Body of pancreas (tissue), 4 donors: ENCODE measurements at regions not wholly inside any gene's neighbourhood (a gene's known extent, or its start where the extent isn't known, plus 50 kb on each side); places are given as distances from the start of the nearest gene placed in this dataset. TPM values are rescaled to one million over a fixed set of nuclear protein-coding genes. Genes with fewer than 3 reads are reported as not detected.

Experiments
- ATAC-seq: fragments of 150-250 bp; one replicate; pipeline ENCODE4 v1.9.1; 2016
- DNase-seq, 4 donors: peaks; one replicate each; pipeline ENCODE4 v3.0.0-alpha.2; 2019
- H3K27ac ChIP-seq, 4 donors: fragments of 200-600 bp; sonication (generic); 1 replicate in 3 of 4; 2 replicates in 1 of 4; pipeline versions ENCODE4 v1.5.1 to v1.6.1; 2016 to 2019; ENCODE audit warnings: mild to moderate bottlenecking in 1 of 4, mixed read lengths in 1 of 4, moderate library complexity in 1 of 4
- H3K27me3 ChIP-seq, 2 donors: fragments of 200-600 bp; sonication (generic); one replicate each; pipeline ENCODE4 v1.6.0; 2016; ENCODE audit warnings: mild to moderate bottlenecking in 1 of 2
- H3K36me3 ChIP-seq, 2 donors: fragments of 200-600 bp; sonication (generic); replicated peaks in 1 of 2; 2 replicates each; pipeline ENCODE4 v1.5.1; 2016; ENCODE audit warnings: low read depth in 2 of 2; ENCODE audit not compliant: insufficient read depth in 1 of 2
- H3K4me1 ChIP-seq: fragments of 200-600 bp; sonication (generic); one replicate; pipeline ENCODE4 v1.6.0; 2016
- H3K4me3 ChIP-seq, 2 donors: fragments of 200-600 bp; sonication (generic); 1 replicate in 1 of 2; 2 replicates in 1 of 2; pipeline ENCODE4 v1.5.1; 2016 to 2019
- H3K9me3 ChIP-seq, 3 donors: fragments of 200-600 bp; sonication (generic); 1 replicate in 2 of 3; 2 replicates in 1 of 3; pipeline ENCODE4 v1.5.1; 2016
- CTCF ChIP-seq, 7 experiments: fragments of 450-650 bp in 4 of 7; fragments of 200-600 bp in 3 of 7; sonication (generic) in 3 of 7; IDR thresholded peaks; one replicate each; pipeline ENCODE4 v1.5.1; 2016 to 2019; ENCODE audit warnings: antibody characterized with exemption in 7 of 7
- POLR2A ChIP-seq, 3 donors: fragments of 450-650 bp; IDR thresholded peaks; one replicate each; pipeline ENCODE4 v1.6.1; 2016; ENCODE audit warnings: antibody characterized with exemption in 3 of 3, mild to moderate bottlenecking in 2 of 3
- WGBS, 2 donors: methylation state at CpG; one replicate each; pipeline ENCODE4 v1.1.5; 2017; 5-methylcytosine and 5-hydroxymethylcytosine counted together
- intact Hi-C: fragments of 100-400 bp; cut with DNase I; formaldehyde crosslinking; loops from one replicate; pipeline ENCODE4 v1.15.1; 2023
- small RNA-seq: library from RNA; depleted of rRNA; stranded (forward); fragments of <200 nt; gene quantifications from one replicate; pipeline ENCODE3, GENCODE V24; 2016

DNA sequence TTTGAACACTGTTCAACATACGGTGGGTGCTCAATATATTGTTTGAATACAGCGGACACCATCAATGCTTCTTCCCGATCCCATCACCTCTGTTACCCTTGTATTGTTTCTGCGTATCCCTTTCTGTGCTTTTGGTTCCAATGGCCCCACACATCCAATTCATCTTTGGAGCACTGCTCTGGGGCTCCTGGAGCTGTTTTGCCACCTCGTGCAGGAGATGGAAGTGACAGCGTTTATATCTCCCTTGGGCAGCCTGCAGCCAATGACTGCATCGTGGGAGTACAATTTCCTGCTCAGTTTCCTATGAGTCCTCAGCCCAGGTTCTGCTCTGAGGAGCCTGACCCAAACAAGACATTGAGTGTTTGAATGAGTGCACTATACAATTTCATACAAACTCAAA lies 50.2 kb upstream of the PIK3CG start:
- no peak for TF ChIP-seq POLR2A (IDR thresholded peaks at IDR 0.05)
- no peak for TF ChIP-seq CTCF (IDR thresholded peaks at IDR 0.05)
- DNase-seq, result no peak
- Histone ChIP-seq H3K4me1 (no peaks in the 10 kb centered on the region), H3K27me3 (no peaks in the 10 kb centered on the region), H3K27ac (no peak overlapping the region), H3K36me3 (no peaks in the 10 kb centered on the region), H3K9me3 (no peaks in the 10 kb centered on the region), H3K4me3 (no peak overlapping the region)
- 70 to 74% methylated on average over 7 of the region's 7 CpGs for WGBS, 2 donors
- intact Hi-C loops, result no loop called here
- ATAC-seq, result no peak

Small RNAs in the stretch of these regions (small RNA-seq; reads per million reads assigned to genes)
- not detected for gene RNA5SP236
